Superior temporal gyrus (tissue), 1 donor: ENCODE measurements at regions not wholly inside any gene's neighbourhood (a gene's known extent, or its start where the extent isn't known, plus 50 kb on each side); places are given as distances from the start of the nearest gene placed in this dataset.

Experiments used
- DNase-seq: peaks from one replicate; pipeline ENCODE4 v3.0.0-alpha.2; 2016; ENCODE audit errors: extremely low spot score

DNA sequence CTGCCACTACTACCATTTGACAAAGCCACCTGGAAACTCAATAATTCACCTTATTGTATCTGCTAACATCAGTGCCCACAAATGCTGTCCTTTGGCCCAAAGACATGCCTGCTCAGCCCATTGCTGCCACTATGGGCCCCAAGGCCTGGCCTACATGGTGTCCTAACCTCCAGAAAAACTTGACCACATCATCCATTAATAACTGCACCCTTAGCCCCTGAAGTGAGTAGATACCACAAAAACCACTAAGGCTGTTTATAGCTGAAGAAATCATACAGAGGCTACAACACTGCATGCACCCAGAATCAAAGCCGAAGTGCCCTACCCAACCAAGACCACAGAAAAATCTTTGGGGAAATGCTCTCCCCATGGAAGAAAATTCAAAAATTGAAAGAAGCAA, 932.8 kb upstream of the SLITRK6 start:
- no peak for DNase-seq

DNA sequence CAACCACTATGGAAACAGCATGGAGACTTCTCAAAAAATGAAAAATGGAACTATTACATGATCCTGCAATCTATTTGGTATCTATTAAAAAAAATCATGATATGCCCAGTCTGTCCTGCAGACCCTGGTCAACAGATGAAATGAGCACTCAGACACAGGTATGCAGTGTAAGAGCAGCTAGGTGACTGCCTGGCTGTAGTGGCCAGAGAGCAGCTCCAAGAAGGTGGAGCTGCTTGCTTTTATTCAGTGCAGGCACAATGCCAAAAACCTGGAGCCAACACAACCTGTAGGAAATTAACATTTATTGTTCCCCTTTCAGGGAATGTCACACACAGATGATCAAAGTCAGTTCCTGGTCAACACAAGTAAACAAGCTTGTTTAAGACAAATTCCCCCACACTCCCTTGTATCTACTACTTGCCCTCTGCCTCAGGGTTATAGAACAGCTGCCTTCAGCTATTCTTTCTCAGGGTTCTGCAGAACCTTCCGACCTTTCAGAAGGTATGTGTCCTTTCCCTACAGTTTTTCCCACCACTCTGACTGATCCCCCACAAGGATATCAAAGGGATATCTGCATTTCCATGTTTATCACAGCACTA, 933.7 kb upstream of the SLITRK5 start:
- no peak for DNase-seq

DNA sequence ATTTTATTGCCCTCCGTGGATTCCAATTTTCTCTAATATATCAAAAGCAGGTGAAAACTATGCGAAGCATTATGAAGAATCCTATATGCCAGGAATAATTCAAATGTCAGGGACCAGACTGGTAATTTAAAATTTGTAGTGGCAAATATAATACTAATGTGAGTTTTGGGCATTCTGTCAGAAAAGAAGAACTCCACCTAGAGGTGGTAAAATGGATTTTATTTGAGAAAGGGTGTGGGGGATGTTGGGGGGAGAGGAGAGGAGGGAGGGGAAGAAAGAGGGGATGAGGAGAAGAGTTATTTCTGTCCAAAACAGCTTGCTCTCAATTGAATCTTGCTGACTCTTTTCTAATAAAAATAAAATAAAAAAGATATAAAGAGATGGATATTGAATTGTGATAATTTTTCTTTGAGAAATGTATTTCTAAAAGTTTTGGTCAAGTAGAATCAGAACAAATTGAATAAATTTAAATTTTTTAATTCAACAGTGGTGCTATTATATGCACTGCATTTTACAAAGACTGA, 929.3 kb upstream of the SLITRK5 start:
- DNase-seq = no peak

DNA sequence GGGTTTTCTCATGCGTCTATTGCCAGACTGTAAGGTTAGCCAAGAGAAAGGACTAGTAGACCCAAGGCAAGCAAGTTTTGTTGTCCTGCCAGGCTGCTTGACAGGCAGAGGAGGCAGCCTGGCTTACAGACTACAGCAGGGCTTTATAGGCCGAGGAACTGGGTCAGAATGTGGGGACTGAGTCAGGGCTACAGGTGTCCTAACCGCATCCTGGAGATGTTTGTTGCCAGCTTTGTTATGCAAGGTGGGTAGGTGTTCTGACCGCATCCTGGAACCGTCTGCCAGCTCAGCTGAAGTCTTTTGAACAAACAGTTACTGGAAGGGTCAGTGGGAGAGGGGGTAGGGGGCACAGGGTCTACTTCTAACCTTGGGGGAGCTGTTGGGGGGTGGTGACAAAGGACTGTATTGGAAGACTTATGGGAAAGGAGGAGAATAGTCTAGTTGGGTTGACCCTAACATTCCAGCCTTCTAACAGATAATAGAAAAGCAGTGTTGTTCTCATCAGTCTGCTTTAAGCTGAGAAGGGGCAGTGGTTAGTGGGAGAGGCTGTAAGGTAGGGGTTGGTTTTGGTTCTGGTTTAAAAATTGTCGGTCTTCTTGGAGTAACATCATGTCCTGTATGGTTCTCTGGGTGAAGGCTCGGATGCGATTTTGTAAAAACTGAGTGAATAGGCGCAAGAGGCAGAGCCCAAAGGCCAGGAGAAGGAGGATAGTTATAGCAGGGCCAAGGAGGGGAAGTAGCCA, 913.8 kb upstream of the SLITRK5 start:
- no peak for DNase-seq

DNA sequence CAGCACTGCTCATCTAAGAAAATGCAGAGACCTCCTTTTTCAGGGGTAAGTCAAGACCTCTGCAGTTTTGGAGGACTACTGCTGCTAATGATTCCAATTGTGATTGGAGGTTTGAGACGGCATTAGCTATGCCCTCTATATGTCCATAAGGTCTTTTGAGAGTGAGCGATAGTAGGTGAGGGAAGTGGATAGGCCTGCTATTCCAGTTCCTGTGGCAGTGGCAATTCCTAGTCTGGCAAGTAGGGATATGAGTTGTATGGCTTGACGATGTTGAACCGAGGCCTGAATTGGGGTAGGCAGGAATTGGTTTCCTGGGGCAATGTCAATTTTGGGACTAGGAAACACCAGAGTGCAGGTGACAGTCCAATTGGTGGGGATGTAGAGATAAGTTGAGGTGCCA, 913.1 kb upstream of the SLITRK5 start:
- no peak for DNase-seq

DNA sequence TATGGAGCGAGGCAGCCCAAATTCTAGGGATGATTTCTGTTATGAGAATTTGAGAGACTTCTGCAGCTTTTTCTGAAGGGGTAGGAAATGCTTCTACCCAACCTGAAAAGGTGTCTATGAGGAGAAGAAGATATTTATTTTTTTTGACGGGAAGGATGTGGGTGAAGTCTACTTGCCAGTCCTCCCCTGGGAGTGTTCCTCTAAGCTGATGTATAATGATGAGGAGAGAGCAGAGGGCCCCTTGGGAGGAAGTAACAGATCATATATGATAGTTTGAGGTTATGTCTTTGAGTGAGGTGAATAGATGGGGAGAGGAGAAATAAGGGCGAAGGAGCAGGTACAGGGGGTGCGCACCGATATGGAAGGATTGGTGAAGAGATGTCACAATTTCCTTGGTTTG, 910.6 kb upstream of the SLITRK5 start:
- no peak for DNase-seq

DNA sequence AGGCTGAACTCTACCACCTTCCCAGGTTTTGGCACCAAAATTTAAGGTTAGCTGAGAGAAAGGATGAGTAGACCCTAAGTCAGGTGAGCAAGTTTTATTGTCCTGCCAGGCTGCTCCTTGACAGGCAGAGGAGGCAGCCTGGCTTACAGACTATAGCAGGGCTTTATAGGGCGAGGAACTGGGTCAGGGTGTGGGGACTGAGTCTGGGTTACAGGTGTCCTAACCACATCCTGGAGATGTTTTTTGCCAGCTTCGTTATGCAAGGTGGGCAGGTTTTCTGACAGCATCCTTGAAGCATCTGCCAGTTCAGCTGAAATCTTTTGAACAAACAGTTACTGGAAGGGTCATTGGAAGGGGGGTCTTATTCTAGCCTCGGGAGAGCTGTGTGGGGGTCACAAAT, 905.7 kb upstream of the SLITRK5 start:
- DNase-seq = no peak

DNA sequence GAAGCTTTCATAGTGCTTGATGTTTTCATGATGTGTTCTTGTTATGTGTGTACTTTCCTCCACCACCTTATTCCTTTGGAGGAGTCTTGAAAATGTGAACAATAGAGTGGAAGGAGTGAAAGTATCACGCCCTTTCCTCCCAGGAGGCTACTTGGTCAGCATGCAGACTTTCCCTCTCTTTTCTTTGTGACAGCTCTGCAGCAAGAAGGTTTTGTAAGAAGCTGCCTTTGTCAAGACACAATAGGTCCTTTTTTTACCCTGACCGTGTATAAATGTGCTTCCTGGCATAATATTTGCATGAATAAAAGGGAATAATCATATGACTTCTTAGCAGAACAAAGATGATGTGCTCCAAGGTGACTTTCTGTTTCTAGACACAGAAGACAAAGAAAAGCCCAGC, 882.6 kb upstream of the SLITRK5 start:
- no peak for DNase-seq

DNA sequence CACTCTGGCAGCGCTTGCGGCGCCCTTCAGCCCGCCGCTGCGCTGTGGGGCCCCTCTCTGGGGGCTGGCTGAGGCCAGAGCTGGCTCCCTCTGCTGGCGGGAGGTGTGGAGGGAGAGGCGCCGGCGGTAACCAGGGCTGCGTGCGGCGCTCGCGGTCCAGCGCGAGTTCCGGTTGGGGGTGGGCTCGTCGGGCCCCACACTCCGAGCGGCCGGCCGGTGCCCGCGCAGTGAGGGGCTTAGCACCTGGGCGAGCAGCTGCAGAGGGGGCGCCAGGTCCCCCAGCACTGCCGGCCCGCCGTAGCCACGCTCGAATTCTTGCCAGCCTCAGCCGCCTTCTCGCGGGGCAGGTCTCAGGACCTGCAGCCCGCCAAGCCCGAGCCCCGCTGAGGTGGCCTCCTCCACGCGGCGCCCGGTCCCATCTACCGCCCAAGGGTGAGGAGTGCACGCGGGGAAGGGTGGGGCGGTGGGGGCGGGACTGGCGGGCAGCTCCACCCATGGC, 879.0 kb upstream of the SLITRK5 start:
- no peak for DNase-seq

DNA sequence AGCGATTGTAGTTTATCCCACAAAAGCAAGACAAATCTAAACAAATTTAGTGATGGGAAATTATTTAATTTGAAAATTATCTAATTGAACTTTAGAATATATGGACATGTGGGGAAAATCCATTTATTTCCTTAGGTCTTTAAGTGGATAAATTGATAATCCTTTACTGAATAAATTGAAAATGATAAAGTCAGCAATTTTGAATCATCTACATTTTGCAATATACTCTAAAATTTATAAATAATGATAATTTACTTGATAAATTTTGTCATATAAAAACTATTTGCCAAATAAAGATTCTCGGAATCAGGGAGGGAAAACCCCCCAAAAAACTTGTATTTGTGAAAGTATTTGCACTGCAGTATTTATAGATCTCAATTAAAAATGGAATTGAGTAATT, 875.3 kb upstream of the SLITRK5 start:
- no peak for DNase-seq

DNA sequence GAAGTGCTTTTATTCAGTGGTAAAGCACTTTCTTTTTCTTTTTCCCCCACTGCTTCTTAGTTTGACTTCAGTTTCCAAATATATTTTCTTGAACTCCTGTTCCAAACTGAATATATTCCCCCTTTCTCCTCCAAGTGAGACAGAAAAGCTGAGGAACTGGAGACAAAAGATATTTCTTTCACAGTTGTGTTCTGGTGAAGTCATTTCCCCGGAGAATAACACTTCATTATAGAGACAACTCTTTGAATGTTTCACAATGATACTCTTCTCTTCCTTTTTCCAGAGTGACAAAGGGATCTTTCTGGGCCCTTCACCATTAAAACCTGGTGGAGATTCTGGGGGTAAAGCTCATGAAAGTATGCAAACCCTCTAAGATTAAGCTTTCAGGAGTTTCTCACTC, 860.8 kb upstream of the SLITRK5 start:
- DNase-seq = no peak

DNA sequence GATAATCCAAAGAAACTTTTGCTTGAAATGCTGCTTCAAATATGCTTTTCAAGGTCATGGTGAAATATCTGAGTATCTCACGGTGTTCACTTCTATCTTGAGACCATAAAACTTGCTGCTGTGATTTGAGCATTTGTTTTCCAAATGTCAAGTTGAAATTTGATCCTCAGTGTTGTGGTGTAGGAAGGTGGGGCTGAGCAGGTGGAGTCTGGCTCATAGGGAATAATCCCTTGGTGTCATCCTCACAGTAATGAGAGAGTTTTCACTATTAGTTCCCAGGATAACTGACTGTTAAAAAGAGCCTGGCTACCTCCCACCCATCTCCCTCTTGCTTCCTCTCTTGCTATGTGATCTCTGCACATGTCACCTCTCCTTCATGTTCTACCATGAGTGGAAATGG, 858.0 kb upstream of the SLITRK5 start:
- no peak for DNase-seq

DNA sequence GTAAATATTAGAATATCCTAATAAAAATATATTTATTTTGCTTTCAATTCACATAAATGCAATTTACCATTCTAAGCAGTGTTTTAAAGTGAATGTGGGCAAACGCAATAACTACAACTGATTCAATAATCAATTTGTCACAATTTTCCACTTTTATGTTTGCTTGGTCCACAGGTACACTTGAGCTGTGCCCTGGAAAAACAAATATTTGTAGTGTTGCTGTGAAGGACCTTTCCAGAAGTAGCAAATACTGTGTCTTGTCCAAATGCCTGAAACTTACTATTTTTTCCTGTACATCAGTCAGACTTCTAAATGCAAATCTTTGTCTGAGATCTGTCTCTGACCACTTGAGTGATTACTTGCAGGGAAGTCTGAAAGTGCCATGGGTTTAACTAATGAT, 845.8 kb upstream of the SLITRK5 start:
- no peak for DNase-seq

DNA sequence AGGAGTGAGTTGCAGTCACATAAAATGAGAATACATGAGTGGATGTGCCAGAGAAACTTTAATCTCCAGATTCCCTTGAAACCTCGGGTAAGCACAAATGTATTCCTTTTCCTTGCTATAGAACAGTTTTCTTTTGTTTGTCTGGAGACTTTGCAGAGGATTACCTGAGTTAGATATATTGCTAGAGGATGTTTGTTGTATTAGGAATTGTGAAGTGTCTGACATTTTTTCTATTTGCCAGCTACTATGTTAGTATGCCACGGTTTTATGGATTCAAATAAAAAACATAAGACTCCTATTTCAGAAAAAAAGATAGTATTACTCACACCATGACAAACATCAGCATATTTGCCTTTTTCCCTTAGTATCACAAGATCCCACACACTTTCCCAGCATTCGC, 844.9 kb upstream of the SLITRK5 start:
- DNase-seq = peak; percentile 47

DNA sequence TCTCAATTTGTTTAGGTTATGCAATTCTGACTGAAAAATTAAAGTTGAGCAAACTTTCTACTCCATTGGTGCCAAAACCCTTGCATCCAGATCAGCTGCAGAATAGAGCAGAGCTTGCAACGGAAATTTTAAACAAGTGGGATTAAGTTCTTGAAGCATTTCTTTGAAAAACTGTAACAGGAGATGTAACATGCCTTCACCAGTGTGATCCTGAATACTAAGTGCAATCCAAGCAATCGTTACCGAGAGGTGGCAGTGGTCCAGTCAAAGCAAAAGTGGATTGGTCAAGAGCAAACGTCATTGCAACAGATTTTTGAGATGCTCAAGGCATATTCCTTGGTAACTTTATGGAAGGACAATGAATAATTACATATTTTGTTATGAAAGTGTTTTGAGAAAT, 841.1 kb upstream of the SLITRK5 start:
- DNase-seq = no peak

DNA sequence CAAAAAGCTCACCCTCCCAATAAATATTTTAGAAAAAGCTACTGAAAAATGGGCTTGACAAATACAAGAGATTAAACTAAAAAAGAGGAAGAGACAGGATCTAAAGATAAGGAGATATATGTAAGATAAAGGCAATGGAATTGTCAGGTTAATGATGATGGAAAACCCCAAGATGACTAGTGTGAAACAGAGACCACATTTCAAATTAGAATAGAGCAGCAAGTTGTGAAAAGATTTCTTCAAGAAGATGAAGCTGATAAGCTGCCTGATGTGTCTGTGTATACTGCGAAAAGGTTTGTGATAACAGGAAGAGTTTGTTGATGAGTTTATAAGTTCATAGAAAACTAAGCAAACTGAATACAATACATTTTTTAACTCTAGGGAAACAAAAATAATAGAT, 840.1 kb upstream of the SLITRK5 start:
- no peak for DNase-seq

DNA sequence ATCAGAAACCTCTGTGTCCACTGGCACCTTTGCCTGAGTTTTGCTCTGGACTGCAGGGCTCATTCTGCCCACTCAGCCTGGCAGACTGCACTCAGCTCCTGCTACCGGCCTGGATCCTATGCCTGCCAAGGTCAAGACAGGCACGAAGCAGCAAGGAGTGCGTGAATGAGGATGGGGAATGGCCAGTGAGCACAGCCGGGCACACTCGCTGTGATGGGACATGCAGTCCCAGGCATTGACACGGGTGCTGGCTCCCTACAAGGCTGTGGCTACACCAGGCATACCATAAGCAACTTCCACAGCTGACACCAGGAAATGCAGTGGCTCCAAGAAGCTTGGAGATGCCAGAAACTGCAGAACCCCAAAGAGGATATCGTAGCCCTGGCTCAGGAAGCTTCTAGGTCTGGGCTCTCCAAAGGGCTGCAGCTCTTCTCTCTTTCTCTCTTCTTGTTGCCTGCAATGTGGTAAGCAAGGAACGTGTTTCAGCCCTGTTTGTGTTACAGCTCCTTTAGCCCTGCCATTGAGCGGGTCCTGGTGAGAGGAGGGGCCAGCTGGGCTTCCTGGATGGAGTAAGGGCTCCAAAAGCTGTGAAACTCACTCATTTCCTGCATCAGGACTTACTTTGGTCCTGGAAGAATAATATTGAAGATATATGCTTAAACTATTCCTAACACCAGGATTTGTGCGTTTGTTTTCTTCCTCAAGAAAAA, 832.6 kb upstream of the SLITRK5 start:
- no peak for DNase-seq

DNA sequence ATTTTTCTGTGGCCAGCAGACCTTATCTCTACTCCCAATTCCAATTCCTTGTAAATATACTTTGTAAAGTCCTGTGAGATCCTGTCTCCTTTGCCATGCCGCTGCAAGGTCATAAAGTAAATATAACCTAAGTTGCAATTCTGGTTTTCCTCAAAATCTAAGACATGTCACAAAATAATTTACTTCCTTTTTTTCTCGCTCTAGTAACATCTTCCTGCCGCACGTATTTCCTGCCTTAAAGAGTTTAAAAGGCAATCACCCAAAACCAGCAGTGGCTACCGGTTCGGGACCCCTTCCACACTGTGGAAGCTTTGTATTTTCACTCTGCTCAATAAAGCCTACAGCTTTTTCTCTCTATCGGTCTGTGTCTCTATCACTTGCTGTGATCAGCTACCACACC, 832.0 kb upstream of the SLITRK5 start:
- DNase-seq = no peak

DNA sequence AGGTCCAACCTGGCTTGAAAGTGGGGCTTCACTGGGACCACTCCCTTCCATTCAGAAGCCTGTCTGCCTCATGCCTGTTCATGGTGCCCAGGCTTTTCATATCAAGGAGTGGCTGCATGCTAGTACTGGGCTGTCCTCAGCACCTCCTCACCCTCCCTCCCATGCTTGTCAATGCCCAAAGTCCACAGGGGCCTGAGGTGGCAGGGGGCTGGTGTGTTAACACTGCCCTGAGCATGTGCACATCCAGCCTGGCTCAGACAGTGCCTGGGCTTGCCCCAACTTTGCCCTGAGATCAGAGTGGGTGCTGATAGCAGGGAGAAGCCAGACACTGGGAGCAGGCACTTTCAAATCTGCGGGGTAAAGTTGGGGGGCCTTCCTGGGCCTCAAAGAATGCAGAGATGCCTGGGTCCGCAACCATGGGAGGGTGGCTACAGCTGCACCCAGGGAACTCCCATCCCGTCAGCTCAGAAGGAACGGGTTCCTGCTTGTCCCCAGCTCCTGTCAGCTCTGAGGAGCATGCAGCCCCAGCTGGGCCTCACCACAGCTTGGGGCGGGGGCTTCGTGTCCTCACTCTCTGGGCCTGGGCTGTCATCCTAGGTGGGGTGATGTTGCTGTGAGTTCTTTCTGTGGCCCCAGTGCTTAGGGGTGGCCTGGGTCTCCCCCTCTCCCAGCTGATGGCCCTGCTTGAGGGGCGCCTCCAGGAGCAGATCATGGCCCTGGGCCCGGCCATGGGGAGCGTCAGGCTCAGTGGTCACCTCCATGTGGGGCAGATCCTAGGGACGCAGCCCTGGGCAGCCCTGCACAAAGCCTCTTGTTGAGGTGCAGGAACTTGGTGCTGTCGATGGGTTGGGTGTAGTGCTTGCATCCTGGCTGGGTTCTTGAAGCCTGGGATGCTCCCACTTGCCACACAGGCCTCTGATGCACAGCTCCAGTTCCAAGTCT, 830.6 kb upstream of the SLITRK5 start:
- no peak for DNase-seq

DNA sequence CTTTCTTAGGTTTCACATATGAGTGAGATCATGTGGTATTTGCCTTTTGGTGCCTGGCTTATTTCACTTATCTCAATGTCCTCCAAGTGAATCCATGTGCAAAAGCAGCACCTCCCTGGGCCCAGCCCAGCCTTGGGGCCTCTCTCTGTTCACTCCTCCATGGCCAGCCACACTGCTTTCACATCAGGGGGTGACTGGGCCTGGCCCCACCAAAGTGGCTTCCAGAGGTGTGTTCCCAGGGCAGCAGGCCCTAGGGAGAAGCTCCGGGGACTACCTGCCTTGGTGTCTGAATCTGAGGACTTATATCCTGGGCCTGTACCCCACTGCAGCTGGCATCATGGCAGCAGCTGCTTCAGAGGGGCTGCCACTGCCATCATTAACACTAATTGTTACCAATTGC, 829.9 kb upstream of the SLITRK5 start:
- DNase-seq = no peak

DNA sequence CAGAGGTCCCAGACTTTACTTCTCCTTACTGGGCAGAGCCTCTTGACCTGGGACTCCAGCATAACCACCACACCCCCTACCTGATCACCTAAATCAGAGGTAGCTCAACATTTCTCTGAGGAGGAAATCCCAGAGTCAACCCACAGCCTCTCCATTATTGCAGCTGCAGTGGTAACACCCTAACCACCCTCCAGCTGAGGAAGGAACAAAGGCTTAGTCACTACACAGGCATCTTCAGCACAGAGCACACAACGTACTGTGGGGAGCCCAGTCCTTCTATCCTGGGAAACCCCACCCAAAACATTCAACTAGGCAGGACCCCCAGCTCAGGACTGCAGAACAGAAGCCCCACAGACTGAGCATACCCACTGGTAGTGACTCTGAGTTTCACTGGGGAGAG, 824.7 kb upstream of the SLITRK5 start:
- no peak for DNase-seq

DNA sequence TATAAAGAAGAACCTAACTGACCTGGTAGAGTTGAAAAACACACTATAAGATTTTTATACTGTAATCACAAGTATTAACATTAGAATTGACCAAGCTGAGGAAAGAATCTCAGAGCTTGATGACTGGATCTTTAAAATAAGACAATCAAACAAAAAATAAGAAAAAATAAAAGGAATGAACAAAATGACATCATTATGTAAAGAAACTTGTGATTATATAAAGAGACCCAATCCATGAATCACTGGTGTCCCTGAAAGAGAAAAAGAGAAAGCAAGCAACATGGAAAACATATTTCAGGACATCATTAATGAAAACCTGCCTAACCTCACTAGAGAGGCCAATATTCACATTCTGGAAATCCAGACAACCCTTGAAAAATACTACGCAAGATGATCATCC, 822.5 kb upstream of the SLITRK5 start:
- DNase-seq = no peak
